ENCODE measurements at regions not wholly inside any gene's neighbourhood (a gene's known extent, or its start where the extent isn't known, plus 50 kb on each side); places are given as distances from the start of the nearest gene placed in this dataset.

- DNase-seq = no peak
These were observed 387.8 kb upstream of the THBS1 start for GRCh38 chr15:39192979-39193560.

GRCh38 chr15:39193611-39194010 lies 387.3 kb upstream of the THBS1 start:
- no peak for DNase-seq

DNA sequence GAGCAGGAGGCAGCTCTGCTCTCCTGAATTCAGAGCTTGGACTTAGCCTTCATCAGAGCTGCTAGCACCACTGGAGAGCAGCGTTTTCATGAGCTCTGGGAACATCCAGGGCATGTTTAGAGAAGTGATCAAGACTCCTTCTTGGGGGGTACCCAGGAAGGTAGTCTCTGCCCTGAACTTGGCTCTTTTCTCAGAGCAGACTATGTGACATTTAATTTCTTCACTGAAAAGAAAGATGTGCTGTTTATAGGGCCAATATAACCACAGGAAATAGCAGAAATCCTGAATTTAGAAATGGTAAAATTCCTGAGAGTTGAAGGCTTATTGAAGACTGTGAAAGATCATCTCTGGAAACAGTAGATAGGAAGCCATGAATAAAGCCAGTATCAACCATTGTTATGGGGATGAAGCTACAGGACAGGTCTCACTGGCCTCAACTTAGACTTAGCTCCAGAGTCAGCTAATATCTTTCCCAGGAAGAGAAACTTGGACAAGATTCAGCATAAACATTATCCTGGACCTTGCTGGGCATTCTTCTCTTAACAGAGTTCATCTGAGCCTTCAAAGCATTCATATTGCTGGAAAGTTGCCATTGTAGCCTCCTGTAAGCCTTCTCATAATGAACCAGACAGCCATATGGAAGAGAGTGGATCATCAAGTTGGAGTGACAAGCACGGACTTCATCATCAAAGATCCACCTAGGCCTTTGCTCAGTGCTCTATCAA lies 386.6 kb upstream of the THBS1 start:
- DNase-seq = no peak

GRCh38 chr15:39195961-39196486 lies 384.9 kb upstream of the THBS1 start:
- no peak for DNase-seq

DNA sequence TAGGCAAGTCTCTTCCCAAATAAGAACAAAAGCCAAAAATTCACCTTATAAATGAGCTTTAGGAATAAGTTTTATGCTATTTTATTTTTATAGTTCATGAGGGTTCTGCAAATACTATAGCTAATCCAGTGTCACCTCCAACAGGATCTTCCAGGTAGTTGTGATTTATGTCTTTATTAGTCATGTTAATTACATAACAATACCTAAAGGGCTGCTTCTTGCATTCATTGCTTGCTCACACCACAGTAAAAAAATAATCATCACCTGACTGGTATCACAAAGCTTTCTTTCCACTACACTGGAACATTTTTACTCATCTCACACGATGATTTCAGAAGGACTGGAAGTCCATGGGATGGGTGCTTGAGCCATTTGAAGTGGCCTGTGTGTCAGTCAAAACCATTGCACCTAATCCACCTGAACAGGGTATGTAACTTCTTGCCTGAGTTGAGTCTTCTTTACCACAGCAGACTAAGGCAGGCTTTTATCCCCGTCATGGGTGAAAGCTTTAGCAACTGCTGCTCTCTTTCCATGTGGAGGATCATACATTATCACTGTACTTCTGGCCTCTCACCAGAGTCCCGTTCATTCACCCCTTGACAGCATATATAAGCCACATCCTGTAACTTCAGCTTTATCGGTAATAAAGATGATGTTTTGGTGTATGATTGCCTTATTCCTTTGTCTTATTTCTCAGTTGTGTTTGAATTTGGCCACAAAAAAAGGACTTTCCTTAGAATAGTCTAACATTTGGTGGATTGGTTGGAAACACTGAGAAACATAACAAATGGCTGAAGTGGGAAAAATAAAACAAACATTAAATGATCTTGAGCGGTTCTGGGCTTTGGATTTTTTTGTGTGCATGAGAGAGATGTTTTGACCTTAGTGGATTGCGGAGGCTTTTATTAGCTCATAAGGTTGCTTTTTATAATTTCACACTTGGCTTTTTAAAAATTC lies 382.6 kb upstream of the THBS1 start:
- DNase-seq = no peak

DNA sequence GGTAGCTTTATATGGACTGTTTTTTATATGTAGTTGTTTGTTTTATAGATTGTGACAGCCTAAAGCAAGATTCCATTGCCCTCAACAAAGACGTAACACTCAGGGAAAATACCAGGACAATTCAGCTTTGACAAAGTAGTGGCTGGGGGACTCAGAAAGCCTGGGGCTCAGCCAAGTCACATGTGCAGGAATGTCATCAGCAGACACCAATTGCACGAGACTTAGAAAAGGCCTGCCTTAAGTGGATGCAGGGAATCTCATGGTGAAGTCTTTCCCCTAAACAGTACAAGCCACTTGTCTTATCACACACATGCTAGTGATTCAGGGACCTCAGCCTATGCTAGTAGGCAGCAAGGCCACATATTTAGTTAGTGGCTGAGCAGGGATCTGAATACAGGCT lies 381.8 kb upstream of the THBS1 start:
- DNase-seq = no peak

- no peak for DNase-seq
These were observed 380.3 kb upstream of the THBS1 start for GRCh38 chr15:39200586-39200985.

GRCh38 chr15:39202641-39203040 lies 378.2 kb upstream of the THBS1 start:
- DNase-seq = no peak

GRCh38 chr15:39204031-39204430 lies 376.8 kb upstream of the THBS1 start:
- no peak for DNase-seq

DNA sequence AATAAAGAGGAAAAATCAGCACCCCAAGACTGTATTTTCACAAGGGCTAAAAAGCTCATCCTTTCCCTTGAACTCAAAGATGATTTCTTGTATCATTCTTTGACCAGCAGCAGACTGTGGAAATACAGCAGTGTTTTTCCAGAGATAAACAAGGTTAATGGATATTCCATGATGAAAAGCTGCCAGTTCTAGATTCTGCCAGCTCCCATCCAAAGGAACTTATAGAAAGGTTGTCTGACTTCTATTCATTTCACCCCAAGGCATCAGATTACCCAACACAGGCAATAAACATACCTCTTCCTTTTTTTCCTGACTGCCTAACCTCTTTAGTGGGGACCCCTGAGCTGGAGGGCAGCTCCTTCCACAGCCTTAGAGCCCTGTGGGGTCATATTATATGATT lies 375.8 kb upstream of the THBS1 start:
- DNase-seq = no peak

- no peak for DNase-seq
These were observed 375.1 kb upstream of the THBS1 start for GRCh38 chr15:39205506-39206371.

DNA sequence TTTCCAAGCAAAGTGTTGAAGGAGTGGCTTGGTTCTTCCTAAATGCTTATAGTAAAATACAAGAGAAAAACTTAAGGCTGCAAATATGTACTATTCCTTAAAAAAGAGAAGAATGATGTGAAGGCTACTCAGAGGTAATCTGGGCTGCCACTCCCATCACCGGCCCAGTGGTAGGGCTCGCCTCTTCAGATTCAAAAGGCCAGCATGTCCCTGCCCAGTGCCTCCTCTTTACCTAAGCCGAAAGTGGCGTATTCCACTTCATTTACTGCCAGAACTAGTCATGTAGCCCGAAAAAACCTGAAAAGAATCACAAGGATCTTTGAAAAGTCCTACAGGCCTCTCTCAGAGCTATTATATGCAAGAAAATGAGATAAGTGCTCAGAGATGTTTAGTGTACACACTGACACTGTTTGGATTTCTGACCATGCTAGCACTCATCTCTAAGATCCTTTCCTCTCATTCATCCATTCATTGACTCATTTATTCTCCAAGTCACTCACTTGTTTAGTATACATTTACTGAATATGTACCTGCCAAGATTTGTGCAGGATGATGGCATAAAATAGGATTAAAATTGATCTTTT lies 373.3 kb upstream of the THBS1 start:
- DNase-seq = no peak

- no peak for DNase-seq
These were observed 372.7 kb upstream of the THBS1 start for GRCh38 chr15:39208187-39208586.

DNA sequence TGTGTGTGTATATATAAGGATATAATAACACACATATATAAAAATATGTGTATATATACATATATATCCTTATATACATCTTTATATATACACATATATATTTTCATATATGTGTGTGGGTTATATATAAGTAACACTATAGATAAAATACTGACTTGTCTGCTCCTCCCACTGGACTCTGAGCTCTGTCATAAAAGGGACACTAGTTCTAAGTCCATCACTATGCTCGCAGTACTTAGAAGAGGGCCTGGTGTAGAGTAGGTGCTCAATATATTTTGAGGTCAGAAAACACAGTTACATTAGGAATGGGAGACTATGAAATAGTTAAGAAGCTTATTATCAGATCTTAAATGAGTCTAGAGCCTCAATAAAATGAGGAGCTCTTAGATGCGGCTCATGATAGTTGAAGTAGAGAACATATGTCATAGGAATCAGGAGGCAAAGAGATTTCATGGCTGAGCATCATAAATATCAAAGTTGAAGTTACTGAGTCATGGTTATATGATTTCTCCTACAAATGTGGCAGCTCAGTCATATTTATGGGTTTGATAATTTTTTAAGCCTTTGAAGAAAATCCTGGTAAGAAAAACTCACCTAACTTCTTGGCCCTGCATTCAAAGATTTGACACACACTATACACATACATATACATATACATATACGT lies 371.2 kb upstream of the THBS1 start:
- DNase-seq = no peak

GRCh38 chr15:39211108-39211979 lies 369.5 kb upstream of the THBS1 start:
- DNase-seq = no peak

DNA sequence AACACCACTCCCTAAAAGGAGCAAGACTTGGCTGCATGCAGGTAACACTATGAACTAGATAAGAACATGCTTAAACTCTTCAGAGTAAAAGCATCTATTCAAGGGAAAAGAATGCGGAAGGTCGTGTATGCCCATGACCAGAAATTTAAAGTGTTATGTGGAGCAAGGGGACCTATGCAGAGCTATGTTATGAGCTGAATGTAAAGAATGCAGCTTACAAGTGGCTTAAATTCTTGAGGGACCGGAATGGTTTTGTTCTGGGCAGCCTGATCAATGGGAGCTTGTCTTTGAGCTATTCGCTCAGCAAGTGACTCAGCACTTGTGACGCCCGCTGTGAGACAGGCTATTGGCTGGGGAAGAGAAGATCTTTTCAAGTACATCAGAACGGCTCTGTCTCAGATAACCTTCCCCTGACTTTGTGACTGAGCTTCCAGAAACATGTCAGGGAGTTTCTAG lies 367.5 kb upstream of the THBS1 start:
- no peak for DNase-seq

- DNase-seq = no peak
These were observed 365.9 kb upstream of the THBS1 start for GRCh38 chr15:39215015-39215414.

GRCh38 chr15:39216816-39217215 lies 364.1 kb upstream of the THBS1 start:
- no peak for DNase-seq

- no peak for DNase-seq
These were observed 361.3 kb upstream of the THBS1 start for GRCh38 chr15:39219608-39220007.

DNA sequence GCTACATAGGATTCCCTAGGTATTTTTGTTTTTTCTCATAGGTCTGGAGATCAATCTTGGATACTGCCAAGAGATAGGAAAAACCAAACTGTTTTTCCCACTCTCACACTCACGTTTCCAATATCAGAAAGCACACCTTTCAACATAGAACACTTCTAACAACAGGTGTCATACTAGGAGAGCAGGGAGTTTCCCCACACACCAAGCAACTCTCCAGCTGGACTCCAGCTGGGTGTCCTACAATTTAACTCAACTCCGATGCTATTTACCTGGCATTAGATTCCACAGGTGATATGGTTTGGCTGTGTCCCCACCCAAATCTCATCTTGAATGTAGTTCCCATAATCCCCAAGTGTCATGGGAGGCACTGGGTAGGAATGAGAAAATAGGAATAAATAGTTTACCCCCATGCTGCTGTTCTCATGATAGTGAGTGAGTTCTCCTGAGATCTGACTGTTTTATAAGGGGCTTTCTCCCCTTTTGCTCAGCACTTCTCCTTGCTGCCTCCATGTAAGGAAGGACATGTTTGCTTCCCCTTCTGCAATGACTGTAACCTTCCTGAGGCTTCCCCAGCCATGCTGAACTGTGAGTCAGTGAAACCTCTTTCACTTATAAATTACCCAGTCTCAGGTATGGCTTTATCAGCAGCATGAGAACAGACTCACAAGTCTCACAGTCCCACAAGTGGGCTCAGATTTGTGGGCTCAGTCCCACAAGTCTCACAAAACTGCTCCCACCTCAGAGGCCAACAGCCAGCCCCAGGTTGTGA lies 354.5 kb upstream of the THBS1 start:
- no peak for DNase-seq
